ENCODE measurements at regions not wholly inside any gene's neighbourhood (a gene's known extent, or its start where the extent isn't known, plus 50 kb on each side); places are given as distances from the start of the nearest gene placed in this dataset.
A peak's percentile ranks its signal among the peaks of the same experiment; 100 is the strongest.

- no peaks in the 10 kb centered on the region for H3K27me3 ChIP-seq (ENCODE audit: control insufficient read depth in 1 of 2, insufficient read depth in 2 of 2, low read length in 2 of 2)
- Mint-ChIP-seq H3K36me3 (ENCODE audit: low read depth) (no peaks in the 10 kb centered on the region), H3K4me1 (ENCODE audit: low read depth) (peaks cover 11% of the 10 kb centered on the region), H3K27ac (no peak overlapping the region), H3K4me3 (no peak overlapping the region), H3K27me3 (no peaks in the 10 kb centered on the region), H3K9me3 (no peaks in the 10 kb centered on the region)
- H3K27ac ChIP-seq (ENCODE audit: low read depth in 1 of 2, low read length in 2 of 2), result no peak overlapping the region
- DNase-seq (peak in 3 of 14 experiments; percentile 2 to 38 (median 3)), ATAC-seq (ENCODE audit: poor library complexity) (no peak)
- H3K4me1 ChIP-seq (ENCODE audit: insufficient read depth, low read length), result peaks cover 4% of the 10 kb centered on the region
- intact Hi-C loops (cut with DNase I, micrococcal nuclease), result no loop called here
- CTCF ChIA-PET, result interaction anchor here (0.5 kb wide), 1 partner anchor 108 kb away, joined by 3 read pairs; no protein-coding TSS in a partner anchor
- no peaks in the 10 kb centered on the region for H3K36me3 ChIP-seq (ENCODE audit: insufficient read depth, low read length)
- POLR2A ChIA-PET, result no interaction called here
- H3K9me3 ChIP-seq (ENCODE audit: control insufficient read depth in 1 of 2, insufficient read depth in 1 of 2, low read length in 2 of 2), result peaks cover 0 to 10% of the 10 kb centered on the region in 2 experiments
- H3K4me3 ChIP-seq (ENCODE audit: low read length), result no peak overlapping the region
- TF ChIP-seq, protein P1, sequence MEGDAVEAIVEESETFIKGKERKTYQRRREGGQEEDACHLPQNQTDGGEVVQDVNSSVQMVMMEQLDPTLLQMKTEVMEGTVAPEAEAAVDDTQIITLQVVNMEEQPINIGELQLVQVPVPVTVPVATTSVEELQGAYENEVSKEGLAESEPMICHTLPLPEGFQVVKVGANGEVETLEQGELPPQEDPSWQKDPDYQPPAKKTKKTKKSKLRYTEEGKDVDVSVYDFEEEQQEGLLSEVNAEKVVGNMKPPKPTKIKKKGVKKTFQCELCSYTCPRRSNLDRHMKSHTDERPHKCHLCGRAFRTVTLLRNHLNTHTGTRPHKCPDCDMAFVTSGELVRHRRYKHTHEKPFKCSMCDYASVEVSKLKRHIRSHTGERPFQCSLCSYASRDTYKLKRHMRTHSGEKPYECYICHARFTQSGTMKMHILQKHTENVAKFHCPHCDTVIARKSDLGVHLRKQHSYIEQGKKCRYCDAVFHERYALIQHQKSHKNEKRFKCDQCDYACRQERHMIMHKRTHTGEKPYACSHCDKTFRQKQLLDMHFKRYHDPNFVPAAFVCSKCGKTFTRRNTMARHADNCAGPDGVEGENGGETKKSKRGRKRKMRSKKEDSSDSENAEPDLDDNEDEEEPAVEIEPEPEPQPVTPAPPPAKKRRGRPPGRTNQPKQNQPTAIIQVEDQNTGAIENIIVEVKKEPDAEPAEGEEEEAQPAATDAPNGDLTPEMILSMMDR (IDR thresholded peaks at IDR 0.05), result no peak
Measured at GRCh38 chr1:168833801-168834224, 104.8 kb upstream of the DPT start.

- Mint-ChIP-seq H3K36me3 (ENCODE audit: low read depth) (no peaks in the 10 kb centered on the region), H3K4me1 (ENCODE audit: low read depth) (peaks cover 11% of the 10 kb centered on the region), H3K4me3 (no peak overlapping the region), H3K9me3 (no peaks in the 10 kb centered on the region), H3K27ac (no peak overlapping the region), H3K27me3 (no peaks in the 10 kb centered on the region)
- TF ChIP-seq, protein P1 (IDR thresholded peaks at IDR 0.05), result no peak
- peaks cover 0 to 10% of the 10 kb centered on the region in 2 experiments for H3K9me3 ChIP-seq (ENCODE audit: control insufficient read depth in 1 of 2, insufficient read depth in 1 of 2, low read length in 2 of 2)
- ChIA-PET POLR2A (no interaction called here), CTCF (no interaction called here)
- intact Hi-C loops (cut with DNase I, micrococcal nuclease), result no loop called here
- no peaks in the 10 kb centered on the region for H3K36me3 ChIP-seq (ENCODE audit: insufficient read depth, low read length)
- H3K27ac ChIP-seq (ENCODE audit: low read depth in 1 of 2, low read length in 2 of 2), result no peak overlapping the region
- no peak overlapping the region for H3K4me3 ChIP-seq (ENCODE audit: low read length)
- ATAC-seq (ENCODE audit: poor library complexity), result no peak
- peaks cover 4% of the 10 kb centered on the region for H3K4me1 ChIP-seq (ENCODE audit: insufficient read depth, low read length)
- DNase-seq, result no peak
- H3K27me3 ChIP-seq (ENCODE audit: control insufficient read depth in 1 of 2, insufficient read depth in 2 of 2, low read length in 2 of 2), result no peaks in the 10 kb centered on the region
Measured at GRCh38 chr1:168834225-168834872, 105.3 kb upstream of the DPT start.

DNA sequence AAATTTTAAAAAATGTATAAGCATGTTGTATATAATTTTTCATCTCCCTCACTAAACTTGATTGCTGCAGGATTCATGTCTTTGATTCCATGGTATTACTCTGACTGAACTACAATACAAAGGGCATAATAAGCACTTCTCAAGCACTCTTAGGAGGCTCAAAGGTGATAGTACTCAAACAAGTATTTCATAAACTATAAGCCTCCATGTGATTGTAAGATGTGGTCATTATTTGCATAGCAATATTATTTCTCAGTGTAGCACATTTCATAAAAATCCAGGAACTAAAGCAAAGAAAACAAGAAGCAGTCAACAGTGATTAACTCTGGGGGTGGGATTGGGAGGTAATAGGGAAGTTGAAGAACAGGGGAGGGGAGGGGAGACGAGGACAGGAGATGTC lies 106.2 kb upstream of the DPT start:
- Mint-ChIP-seq H3K9me3 (no peaks in the 10 kb centered on the region), H3K4me3 (no peak overlapping the region), H3K4me1 (ENCODE audit: low read depth) (peaks cover 11% of the 10 kb centered on the region), H3K36me3 (ENCODE audit: low read depth) (no peaks in the 10 kb centered on the region), H3K27ac (no peak overlapping the region), H3K27me3 (no peaks in the 10 kb centered on the region)
- H3K4me3 ChIP-seq (ENCODE audit: low read length), result no peak overlapping the region
- no peak for ATAC-seq (ENCODE audit: poor library complexity)
- H3K4me1 ChIP-seq (ENCODE audit: insufficient read depth, low read length), result peaks cover 4% of the 10 kb centered on the region
- no peaks in the 10 kb centered on the region for H3K36me3 ChIP-seq (ENCODE audit: insufficient read depth, low read length)
- TF ChIP-seq, protein P1 (IDR thresholded peaks at IDR 0.05), result no peak
- no peak for DNase-seq
- peaks cover 0 to 10% of the 10 kb centered on the region in 2 experiments for H3K9me3 ChIP-seq (ENCODE audit: control insufficient read depth in 1 of 2, insufficient read depth in 1 of 2, low read length in 2 of 2)
- no peaks in the 10 kb centered on the region for H3K27me3 ChIP-seq (ENCODE audit: control insufficient read depth in 1 of 2, insufficient read depth in 2 of 2, low read length in 2 of 2)
- intact Hi-C loops (cut with DNase I, micrococcal nuclease), result no loop called here
- CTCF ChIA-PET, result no interaction called here
- POLR2A ChIA-PET, result no interaction called here
- H3K27ac ChIP-seq (ENCODE audit: low read depth in 1 of 2, low read length in 2 of 2), result no peak overlapping the region
